Type B pancreatic cell (in vitro differentiated cells): ENCODE measurements at regions not wholly inside any gene's neighbourhood (a gene's known extent, or its start where the extent isn't known, plus 50 kb on each side); places are given as distances from the start of the nearest gene placed in this dataset.

Experiments used
- DNase-seq: peaks from one replicate; pipeline ENCODE4 v3.0.0; 2021; ENCODE audit warnings: mixed read lengths; ENCODE audit not compliant: unreplicated experiment; ENCODE audit errors: extremely low spot score
- H3K27ac Mint-ChIP-seq: 2 replicates; pipeline ENCODE4 v1.8.0; 2021; ENCODE audit warnings: mild to moderate bottlenecking, mixed read lengths
- H3K27me3 Mint-ChIP-seq: 2 replicates; pipeline ENCODE4 v1.8.0; 2021; ENCODE audit warnings: mixed read lengths
- H3K36me3 Mint-ChIP-seq: 2 replicates; pipeline ENCODE4 v1.8.0; 2021; ENCODE audit warnings: mixed read lengths
- H3K4me1 Mint-ChIP-seq: one replicate; pipeline ENCODE4 v1.8.0; 2021; ENCODE audit warnings: mixed read lengths; ENCODE audit not compliant: unreplicated experiment
- H3K4me3 Mint-ChIP-seq: 2 replicates; pipeline ENCODE4 v1.8.0; 2021; ENCODE audit warnings: mild to moderate bottlenecking, mixed read lengths
- H3K9me3 Mint-ChIP-seq: 2 replicates; pipeline ENCODE4 v1.8.0; 2021; ENCODE audit warnings: mixed read lengths
- CTCF ChIP-seq: fragments of 200-600 bp; sonication (generic); conservative IDR thresholded peaks from 2 replicates; pipeline ENCODE4 v1.5.0; 2021; ENCODE audit warnings: antibody characterized with exemption, mild to moderate bottlenecking

GRCh38 chr18:27602092-27602491 lies 417.0 kb upstream of the CHST9 start:
- no peak overlapping the region for H3K27ac Mint-ChIP-seq
- no peaks in the 10 kb centered on the region for H3K27me3 Mint-ChIP-seq
- H3K9me3 Mint-ChIP-seq, result no peaks in the 10 kb centered on the region
- H3K4me1 Mint-ChIP-seq, result peaks cover 5% of the 10 kb centered on the region
- H3K36me3 Mint-ChIP-seq, result no peaks in the 10 kb centered on the region
- no peak overlapping the region for H3K4me3 Mint-ChIP-seq
- TF ChIP-seq CTCF, result no peak
- no peak for DNase-seq

GRCh38 chr18:27600245-27600644 lies 415.1 kb upstream of the CHST9 start:
- H3K9me3 Mint-ChIP-seq, result no peaks in the 10 kb centered on the region
- H3K4me1 Mint-ChIP-seq, result peaks cover 3% of the 10 kb centered on the region
- no peak overlapping the region for H3K27ac Mint-ChIP-seq
- no peaks in the 10 kb centered on the region for H3K27me3 Mint-ChIP-seq
- no peak for TF ChIP-seq CTCF
- no peaks in the 10 kb centered on the region for H3K36me3 Mint-ChIP-seq
- no peak for DNase-seq
- H3K4me3 Mint-ChIP-seq, result no peak overlapping the region

GRCh38 chr18:27599202-27599829 lies 414.2 kb upstream of the CHST9 start:
- Mint-ChIP-seq H3K27me3 (no peaks in the 10 kb centered on the region), H3K4me1 (no peaks in the 10 kb centered on the region), H3K36me3 (no peaks in the 10 kb centered on the region), H3K27ac (no peak overlapping the region), H3K9me3 (no peaks in the 10 kb centered on the region), H3K4me3 (no peak overlapping the region)
- no peak for DNase-seq
- TF ChIP-seq CTCF, result peak; percentile 95

GRCh38 chr18:27595113-27595838 lies 410.2 kb upstream of the CHST9 start:
- no peak overlapping the region for H3K27ac Mint-ChIP-seq
- no peak for TF ChIP-seq CTCF
- H3K36me3 Mint-ChIP-seq, result no peaks in the 10 kb centered on the region
- no peak for DNase-seq
- no peaks in the 10 kb centered on the region for H3K27me3 Mint-ChIP-seq
- H3K4me1 Mint-ChIP-seq, result no peaks in the 10 kb centered on the region
- no peaks in the 10 kb centered on the region for H3K9me3 Mint-ChIP-seq
- H3K4me3 Mint-ChIP-seq, result no peak overlapping the region

GRCh38 chr18:27585602-27586173 lies 400.6 kb upstream of the CHST9 start:
- no peak for DNase-seq
- TF ChIP-seq CTCF, result no peak
- Mint-ChIP-seq H3K9me3 (peaks cover 12% of the 10 kb centered on the region), H3K4me3 (peak overlapping the region; percentile 34), H3K27ac (peak overlapping the region; percentile 72), H3K4me1 (peaks cover 6% of the 10 kb centered on the region), H3K27me3 (no peaks in the 10 kb centered on the region), H3K36me3 (no peaks in the 10 kb centered on the region)
